Peyer's patch (tissue), 4 donors: ENCODE measurements at regions not wholly inside any gene's neighbourhood (a gene's known extent, or its start where the extent isn't known, plus 50 kb on each side); places are given as distances from the start of the nearest gene placed in this dataset.

ENCODE experiments used
- DNase-seq, 3 donors: peaks; one replicate each; pipeline ENCODE4 v3.0.0-alpha.2; 2017 to 2019
- H3K27ac ChIP-seq, 4 donors: fragments of 200-600 bp; sonication (generic); one replicate each; pipeline ENCODE4 v1.5.1; 2016 to 2019
- H3K27me3 ChIP-seq, 2 donors: fragments of 200-600 bp; sonication (generic); one replicate each; pipeline ENCODE4 v1.5.1; 2019
- H3K36me3 ChIP-seq, 3 donors: fragments of 200-600 bp; sonication (generic); one replicate each; pipeline ENCODE4 v1.5.1; 2016 to 2019
- H3K4me1 ChIP-seq, 4 donors: fragments of 200-600 bp; sonication (generic); one replicate each; pipeline ENCODE4 v1.5.1; 2016 to 2019
- H3K4me3 ChIP-seq, 4 donors: fragments of 200-600 bp; sonication (generic); 1 replicate in 3 of 4; 2 replicates in 1 of 4; pipeline ENCODE4 v1.5.1; 2016 to 2019; ENCODE audit warnings: mild to moderate bottlenecking in 1 of 4
- H3K9me3 ChIP-seq, 4 donors: fragments of 200-600 bp; sonication (generic); one replicate each; pipeline ENCODE4 v1.5.1; 2016 to 2019; ENCODE audit warnings: mild to moderate bottlenecking in 1 of 4
- CTCF ChIP-seq, 6 experiments: fragments of 450-650 bp in 4 of 6; fragments of 200-600 bp in 2 of 6; sonication (generic) in 1 of 6; IDR thresholded peaks; one replicate each; pipeline ENCODE4 v1.5.1; 2017 to 2019; ENCODE audit warnings: antibody characterized with exemption in 6 of 6, mild to moderate bottlenecking in 3 of 6, moderate library complexity in 1 of 6
- POLR2A ChIP-seq, 2 donors: fragments of 450-650 bp; IDR thresholded peaks; one replicate each; pipeline ENCODE4 v1.5.1; 2017; ENCODE audit warnings: antibody characterized with exemption in 2 of 2, mild to moderate bottlenecking in 2 of 2, moderate library complexity in 2 of 2

- Histone ChIP-seq H3K9me3 (no peaks in the 10 kb centered on the region), H3K4me3 (no peak overlapping the region), H3K27me3 (no peaks in the 10 kb centered on the region), H3K4me1 (no peaks in the 10 kb centered on the region), H3K36me3 (no peaks in the 10 kb centered on the region), H3K27ac (no peak overlapping the region)
- TF ChIP-seq POLR2A (IDR thresholded peaks at IDR 0.05) (no peak), CTCF (IDR thresholded peaks at IDR 0.05) (no peak)
- no peak for DNase-seq
Observed at GRCh38 chr11:29876192-29876591, 140.6 kb downstream of the KCNA4 start.

GRCh38 chr11:29847219-29847618 is 169.6 kb downstream of the KCNA4 start:
- TF ChIP-seq CTCF (IDR thresholded peaks at IDR 0.05) (no peak), POLR2A (IDR thresholded peaks at IDR 0.05) (no peak)
- no peak for DNase-seq
- no peaks in the 10 kb centered on the region for H3K36me3 ChIP-seq
- no peaks in the 10 kb centered on the region for H3K27me3 ChIP-seq
- no peak overlapping the region for H3K27ac ChIP-seq
- H3K4me3 ChIP-seq: no peak overlapping the region
- no peaks in the 10 kb centered on the region for H3K9me3 ChIP-seq
- H3K4me1 ChIP-seq: no peaks in the 10 kb centered on the region

- TF ChIP-seq POLR2A (IDR thresholded peaks at IDR 0.05): no peak
- no peak for TF ChIP-seq CTCF (IDR thresholded peaks at IDR 0.05)
- H3K9me3 ChIP-seq: no peaks in the 10 kb centered on the region
- no peak overlapping the region for H3K27ac ChIP-seq
- H3K4me1 ChIP-seq: no peaks in the 10 kb centered on the region
- no peak for DNase-seq
- no peaks in the 10 kb centered on the region for H3K27me3 ChIP-seq
- no peaks in the 10 kb centered on the region for H3K36me3 ChIP-seq
- H3K4me3 ChIP-seq: no peak overlapping the region
Observed at GRCh38 chr11:29844701-29845379, 172.0 kb downstream of the KCNA4 start.

- Histone ChIP-seq H3K27ac (no peak overlapping the region), H3K4me1 (no peaks in the 10 kb centered on the region), H3K36me3 (no peaks in the 10 kb centered on the region), H3K27me3 (no peaks in the 10 kb centered on the region), H3K9me3 (no peaks in the 10 kb centered on the region), H3K4me3 (no peak overlapping the region)
- DNase-seq: no peak
- TF ChIP-seq POLR2A (IDR thresholded peaks at IDR 0.05) (no peak), CTCF (IDR thresholded peaks at IDR 0.05) (no peak)
Observed at GRCh38 chr11:29844031-29844430, 172.8 kb downstream of the KCNA4 start.

- Histone ChIP-seq H3K4me3 (no peak overlapping the region), H3K36me3 (no peaks in the 10 kb centered on the region), H3K4me1 (no peaks in the 10 kb centered on the region), H3K27ac (no peak overlapping the region), H3K9me3 (no peaks in the 10 kb centered on the region), H3K27me3 (no peaks in the 10 kb centered on the region)
- TF ChIP-seq POLR2A (IDR thresholded peaks at IDR 0.05) (no peak), CTCF (IDR thresholded peaks at IDR 0.05) (no peak)
- no peak for DNase-seq
Observed at GRCh38 chr11:29842061-29842460, 174.8 kb downstream of the KCNA4 start.

GRCh38 chr11:29826878-29827277 is 190.0 kb downstream of the KCNA4 start:
- no peak for TF ChIP-seq CTCF (IDR thresholded peaks at IDR 0.05)
- no peak for TF ChIP-seq POLR2A (IDR thresholded peaks at IDR 0.05)
- no peak overlapping the region for H3K4me3 ChIP-seq
- no peak for DNase-seq
- no peaks in the 10 kb centered on the region for H3K4me1 ChIP-seq
- H3K27me3 ChIP-seq: no peaks in the 10 kb centered on the region
- H3K36me3 ChIP-seq: no peaks in the 10 kb centered on the region
- no peaks in the 10 kb centered on the region for H3K9me3 ChIP-seq
- no peak overlapping the region for H3K27ac ChIP-seq
